ENCODE measurements at regions not wholly inside any gene's neighbourhood (a gene's known extent, or its start where the extent isn't known, plus 50 kb on each side); places are given as distances from the start of the nearest gene placed in this dataset.

DNA sequence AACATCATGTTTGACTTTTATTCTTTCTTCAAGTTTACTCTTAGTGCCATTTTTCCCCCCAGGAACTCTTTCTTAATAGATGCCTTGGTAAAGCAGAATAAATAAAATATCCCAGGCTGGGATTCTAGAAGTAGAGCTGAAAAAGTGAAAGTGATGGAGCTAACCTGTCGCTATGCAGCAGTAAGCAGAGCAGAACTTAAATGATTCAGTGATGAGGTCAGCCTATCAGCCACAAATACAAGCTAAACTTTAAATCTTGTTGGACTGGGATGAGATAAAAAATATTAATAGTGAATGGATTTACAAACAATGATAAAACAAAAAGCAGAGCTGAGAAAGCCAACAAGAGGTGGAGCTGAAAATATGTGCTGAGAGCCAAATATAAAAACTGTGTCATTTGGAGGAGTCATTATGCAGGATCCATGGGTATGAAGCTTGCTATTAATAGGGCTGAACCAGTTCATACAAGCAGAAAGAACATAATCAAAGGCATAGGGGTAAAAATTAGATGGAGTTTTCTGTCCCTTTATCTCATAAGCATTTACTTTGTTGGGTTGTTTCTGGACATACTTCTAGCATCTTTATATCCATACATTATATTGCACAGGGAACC lies 877.8 kb downstream of the EPHA7 start:
- H3K9me1 ChIP-seq (ENCODE audit: control insufficient read depth, extremely low read depth, insufficient read depth, low read length), result no peaks in the 10 kb centered on the region
- FAIRE-seq (no peak), DNase-seq (ENCODE audit: low read depth, low spot score) (no peak)
- no peak overlapping the region for H3K27ac ChIP-seq (ENCODE audit: control insufficient read depth, insufficient read depth, low read length)
- no peaks in the 10 kb centered on the region for H4K20me1 ChIP-seq (ENCODE audit: control insufficient read depth, extremely low read depth, insufficient read depth, low read length)
- no peak overlapping the region for H3K9ac ChIP-seq (ENCODE audit: control insufficient read depth, extremely low read depth, insufficient read depth, low read length)
- no peaks in the 10 kb centered on the region for H3K4me1 ChIP-seq (ENCODE audit: control insufficient read depth, extremely low read depth, insufficient read depth, low read length)
- no peak overlapping the region for H3K4me2 ChIP-seq (ENCODE audit: control insufficient read depth, extremely low read depth, insufficient read depth, low read depth, low read length)
- no peak overlapping the region for H2AFZ ChIP-seq (ENCODE audit: control insufficient read depth, low read length)
- no peaks in the 10 kb centered on the region for H3K9me3 ChIP-seq (ENCODE audit: control insufficient read depth, low read depth, low read length)
- H3K27me3 ChIP-seq (ENCODE audit: control insufficient read depth, extremely low read depth, insufficient read depth, low read length), result no peaks in the 10 kb centered on the region
- no peaks in the 10 kb centered on the region for H3K79me2 ChIP-seq (ENCODE audit: control insufficient read depth, insufficient read depth, low read length)
- dilution Hi-C loops (cut with MboI; ENCODE audit: extremely low pct_ligation_motif_present, low sequenced_read_pairs), result no loop called here
- no peak overlapping the region for H3K4me3 ChIP-seq (ENCODE audit: control insufficient read depth in 2 of 3, extremely low read depth in 1 of 3, insufficient read depth in 2 of 3, low read depth in 1 of 3, low read length in 3 of 3)
- H3K36me3 ChIP-seq (ENCODE audit: control insufficient read depth in 2 of 2, extremely low read depth in 1 of 2, insufficient read depth in 2 of 2, low read length in 2 of 2), result no peaks in the 10 kb centered on the region
- TF ChIP-seq EZH2 (IDR thresholded peaks at IDR 0.05; ENCODE audit: low read length), result no peak
- TF ChIP-seq CTCF (optimal IDR thresholded peaks at IDR 0.05 in 1 of 3, IDR thresholded peaks at IDR 0.05 in 1 of 3, conservative IDR thresholded peaks at IDR 0.05 in 1 of 3; ENCODE audit: extremely low read depth in 1 of 3, insufficient read depth in 2 of 3, low read length in 3 of 3), result no peak

DNA sequence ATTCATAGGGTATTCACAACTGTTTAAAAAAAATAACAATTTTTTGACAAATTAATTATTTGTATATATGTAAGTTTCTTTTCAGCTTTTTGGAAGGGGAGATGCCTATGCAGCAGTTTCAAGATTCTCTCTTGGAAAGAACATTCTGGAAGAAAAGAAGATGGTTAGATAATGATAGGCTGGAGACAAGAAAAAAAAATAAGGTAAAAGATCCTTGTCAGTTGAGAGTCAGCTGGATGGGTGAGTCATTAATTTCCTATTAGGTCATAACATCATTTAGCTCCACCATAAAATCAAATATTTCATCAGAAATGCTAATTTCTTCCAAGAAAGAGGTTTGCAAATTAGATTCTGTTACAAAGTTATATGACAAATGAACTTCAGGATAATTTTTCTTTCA lies 880.4 kb downstream of the EPHA7 start:
- Histone ChIP-seq H3K79me2 (ENCODE audit: control insufficient read depth, insufficient read depth, low read length) (no peaks in the 10 kb centered on the region), H4K20me1 (ENCODE audit: control insufficient read depth, extremely low read depth, insufficient read depth, low read length) (no peaks in the 10 kb centered on the region), H3K4me1 (ENCODE audit: control insufficient read depth, extremely low read depth, insufficient read depth, low read length) (no peaks in the 10 kb centered on the region), H3K27me3 (ENCODE audit: control insufficient read depth, extremely low read depth, insufficient read depth, low read length) (no peaks in the 10 kb centered on the region), H3K4me2 (ENCODE audit: control insufficient read depth, extremely low read depth, insufficient read depth, low read depth, low read length) (no peak overlapping the region), H3K27ac (ENCODE audit: control insufficient read depth, insufficient read depth, low read length) (no peak overlapping the region), H3K9me1 (ENCODE audit: control insufficient read depth, extremely low read depth, insufficient read depth, low read length) (no peaks in the 10 kb centered on the region), H3K9ac (ENCODE audit: control insufficient read depth, extremely low read depth, insufficient read depth, low read length) (no peak overlapping the region), H3K4me3 (ENCODE audit: control insufficient read depth in 2 of 3, extremely low read depth in 1 of 3, insufficient read depth in 2 of 3, low read depth in 1 of 3, low read length in 3 of 3) (no peak overlapping the region), H2AFZ (ENCODE audit: control insufficient read depth, low read length) (no peak overlapping the region), H3K9me3 (ENCODE audit: control insufficient read depth, low read depth, low read length) (no peaks in the 10 kb centered on the region), H3K36me3 (ENCODE audit: control insufficient read depth in 2 of 2, extremely low read depth in 1 of 2, insufficient read depth in 2 of 2, low read length in 2 of 2) (no peaks in the 10 kb centered on the region)
- DNase-seq (ENCODE audit: low read depth, low spot score) (no peak), FAIRE-seq (no peak)
- dilution Hi-C loops (cut with MboI; ENCODE audit: extremely low pct_ligation_motif_present, low sequenced_read_pairs), result no loop called here
- TF ChIP-seq EZH2 (IDR thresholded peaks at IDR 0.05; ENCODE audit: low read length) (no peak), CTCF (optimal IDR thresholded peaks at IDR 0.05 in 1 of 3, IDR thresholded peaks at IDR 0.05 in 1 of 3, conservative IDR thresholded peaks at IDR 0.05 in 1 of 3; ENCODE audit: extremely low read depth in 1 of 3, insufficient read depth in 2 of 3, low read length in 3 of 3) (no peak)

All from keratinocyte (primary cell).